Lower leg skin (tissue), 3 donors: ENCODE measurements at regions not wholly inside any gene's neighbourhood (a gene's known extent, or its start where the extent isn't known, plus 50 kb on each side); places are given as distances from the start of the nearest gene placed in this dataset.

Experiments used
- POLR2A ChIP-seq, 2 donors: fragments of 450-650 bp; IDR thresholded peaks; one replicate each; pipeline ENCODE4 v1.6.1; 2016 to 2017; ENCODE audit warnings: antibody characterized with exemption in 2 of 2, mild to moderate bottlenecking in 1 of 2, moderate library complexity in 1 of 2
- TF ChIP-seq, protein P1 (sequence below), 3 donors: fragments of 450-650 bp; IDR thresholded peaks; one replicate each; pipeline ENCODE4 v1.5.1; 2016; ENCODE audit warnings: antibody characterized with exemption in 3 of 3, mild to moderate bottlenecking in 3 of 3, moderate library complexity in 2 of 3

- TF ChIP-seq, protein P1, sequence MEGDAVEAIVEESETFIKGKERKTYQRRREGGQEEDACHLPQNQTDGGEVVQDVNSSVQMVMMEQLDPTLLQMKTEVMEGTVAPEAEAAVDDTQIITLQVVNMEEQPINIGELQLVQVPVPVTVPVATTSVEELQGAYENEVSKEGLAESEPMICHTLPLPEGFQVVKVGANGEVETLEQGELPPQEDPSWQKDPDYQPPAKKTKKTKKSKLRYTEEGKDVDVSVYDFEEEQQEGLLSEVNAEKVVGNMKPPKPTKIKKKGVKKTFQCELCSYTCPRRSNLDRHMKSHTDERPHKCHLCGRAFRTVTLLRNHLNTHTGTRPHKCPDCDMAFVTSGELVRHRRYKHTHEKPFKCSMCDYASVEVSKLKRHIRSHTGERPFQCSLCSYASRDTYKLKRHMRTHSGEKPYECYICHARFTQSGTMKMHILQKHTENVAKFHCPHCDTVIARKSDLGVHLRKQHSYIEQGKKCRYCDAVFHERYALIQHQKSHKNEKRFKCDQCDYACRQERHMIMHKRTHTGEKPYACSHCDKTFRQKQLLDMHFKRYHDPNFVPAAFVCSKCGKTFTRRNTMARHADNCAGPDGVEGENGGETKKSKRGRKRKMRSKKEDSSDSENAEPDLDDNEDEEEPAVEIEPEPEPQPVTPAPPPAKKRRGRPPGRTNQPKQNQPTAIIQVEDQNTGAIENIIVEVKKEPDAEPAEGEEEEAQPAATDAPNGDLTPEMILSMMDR (IDR thresholded peaks at IDR 0.05) = no peak
- TF ChIP-seq POLR2A (IDR thresholded peaks at IDR 0.05) = no peak
Measured at GRCh38 chr1:191739544-191739943, 418.7 kb upstream of the RGS18 start.
